NAMALWA (cell line): ENCODE measurements at regions not wholly inside any gene's neighbourhood (a gene's known extent, or its start where the extent isn't known, plus 50 kb on each side); places are given as distances from the start of the nearest gene placed in this dataset.
A peak's percentile ranks its signal among the peaks of the same experiment; 100 is the strongest.

Experiments
- DNase-seq: peaks from one replicate; pipeline ENCODE4 v3.0.0-alpha.2; 2015; ENCODE audit warnings: low spot score

DNA sequence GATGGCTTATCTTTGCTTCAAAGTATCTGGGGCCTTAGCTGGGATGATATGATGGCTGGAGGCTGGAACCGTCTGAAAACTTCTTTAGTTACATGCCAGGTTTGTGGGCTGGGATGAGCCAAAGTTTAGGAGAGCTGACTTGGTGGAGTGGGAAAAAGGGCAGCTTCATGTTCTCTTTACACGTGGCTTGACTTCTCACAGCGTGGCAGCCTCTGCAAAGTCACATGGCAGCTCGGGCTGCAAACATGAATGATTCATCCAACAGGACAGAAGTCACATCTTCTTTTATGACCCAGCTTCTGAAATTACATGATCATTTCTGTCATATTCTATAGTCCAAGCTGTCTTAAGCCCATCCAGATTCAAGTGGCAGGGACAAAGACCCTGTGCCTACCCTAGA is 176.0 kb downstream of the OLFM4 start:
- DNase-seq: no peak

DNA sequence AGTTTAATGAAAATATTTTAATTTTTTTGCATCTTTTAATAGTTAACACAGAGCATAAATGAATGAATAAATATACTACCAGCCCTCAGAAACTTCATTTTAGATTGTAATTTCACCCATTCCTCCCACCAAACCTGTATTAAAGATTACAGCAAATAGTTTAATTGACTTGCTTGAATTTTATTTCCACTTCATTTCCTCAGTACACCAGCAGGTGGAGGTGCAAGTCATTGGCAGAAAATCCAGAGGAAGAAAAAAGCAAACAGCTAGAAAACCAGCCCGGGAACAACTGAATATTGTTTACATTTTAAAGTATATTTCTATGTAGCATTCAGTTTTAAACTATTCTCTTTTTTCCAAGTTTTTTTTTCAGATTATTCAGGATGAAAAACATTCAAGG is 177.8 kb downstream of the OLFM4 start:
- peak; percentile 30 for DNase-seq

DNA sequence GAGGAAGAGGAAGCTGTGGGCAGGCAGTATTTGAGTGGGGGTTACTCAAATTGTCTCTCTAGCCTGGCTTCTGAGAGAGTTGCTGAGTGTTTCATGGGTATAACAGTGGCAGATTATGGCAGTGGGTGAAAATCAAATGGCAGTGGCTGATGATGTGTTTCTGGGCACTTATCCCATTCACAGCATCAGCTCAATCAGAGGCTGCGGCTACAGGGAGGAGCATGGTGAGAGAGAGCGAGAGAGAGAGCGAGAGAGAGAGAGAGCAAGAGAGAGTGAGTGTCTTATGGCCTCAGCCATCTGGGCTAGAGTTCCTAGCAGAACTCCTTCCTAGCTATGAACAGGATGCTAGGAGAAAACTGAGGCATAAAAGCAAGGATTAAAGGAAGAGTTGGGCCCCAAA is 178.9 kb downstream of the OLFM4 start:
- no peak for DNase-seq

DNA sequence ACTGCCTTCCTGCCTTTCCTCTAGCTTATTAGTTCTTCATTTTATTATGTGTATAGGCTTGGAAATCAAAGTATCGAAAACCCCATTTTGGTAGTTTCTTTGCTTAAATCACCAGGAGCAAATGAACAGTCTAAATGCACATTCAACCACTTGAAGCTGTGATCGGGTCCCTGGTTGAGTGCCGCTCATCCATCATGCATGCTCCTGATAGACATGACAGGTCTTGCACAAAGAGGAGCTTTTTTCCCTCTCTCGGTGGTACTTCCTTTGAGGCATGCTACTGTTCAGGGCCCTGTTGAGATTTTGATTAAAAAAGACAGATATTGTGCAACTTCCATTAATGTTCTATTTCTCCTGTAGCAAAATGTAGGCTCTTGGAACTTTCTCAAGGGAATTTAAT is 185.8 kb downstream of the OLFM4 start:
- DNase-seq: no peak

DNA sequence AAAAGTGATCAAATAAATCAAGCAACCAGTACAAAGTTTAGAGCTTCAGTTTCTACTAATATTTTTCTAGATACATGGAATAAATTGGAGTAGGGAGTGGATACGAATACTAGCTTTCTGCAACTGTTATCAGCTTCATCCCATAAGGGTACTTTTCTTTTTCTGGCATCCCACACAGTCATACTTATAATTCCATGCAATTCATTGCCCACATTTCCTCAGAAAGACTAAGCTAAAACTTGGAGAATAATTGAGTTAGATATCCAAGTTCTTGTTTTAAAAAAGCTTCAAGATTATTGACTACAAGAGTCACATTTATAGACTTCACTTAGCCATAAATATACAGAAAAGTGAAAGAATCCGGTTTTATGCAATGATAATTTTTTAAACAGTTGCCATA is 186.9 kb downstream of the OLFM4 start:
- no peak for DNase-seq

DNA sequence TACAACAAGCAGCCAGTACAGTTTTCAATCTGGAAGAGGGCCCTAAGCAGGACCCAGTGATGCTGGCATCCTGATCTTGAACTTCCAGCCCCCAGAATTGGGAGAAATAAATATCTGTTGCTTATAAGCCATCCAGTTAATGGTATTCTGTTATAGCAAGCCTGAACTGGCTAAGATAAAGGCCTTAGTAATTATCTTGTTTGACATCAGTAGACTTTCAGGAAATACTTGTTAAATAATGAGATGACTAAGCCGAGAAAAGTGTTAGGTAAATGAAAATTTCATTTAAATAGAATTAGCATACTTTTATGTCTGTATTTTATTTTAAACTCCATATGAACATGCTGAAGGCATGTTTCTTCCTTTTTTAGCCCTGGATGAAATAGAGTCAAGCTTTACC is 188.2 kb downstream of the OLFM4 start:
- DNase-seq: no peak

DNA sequence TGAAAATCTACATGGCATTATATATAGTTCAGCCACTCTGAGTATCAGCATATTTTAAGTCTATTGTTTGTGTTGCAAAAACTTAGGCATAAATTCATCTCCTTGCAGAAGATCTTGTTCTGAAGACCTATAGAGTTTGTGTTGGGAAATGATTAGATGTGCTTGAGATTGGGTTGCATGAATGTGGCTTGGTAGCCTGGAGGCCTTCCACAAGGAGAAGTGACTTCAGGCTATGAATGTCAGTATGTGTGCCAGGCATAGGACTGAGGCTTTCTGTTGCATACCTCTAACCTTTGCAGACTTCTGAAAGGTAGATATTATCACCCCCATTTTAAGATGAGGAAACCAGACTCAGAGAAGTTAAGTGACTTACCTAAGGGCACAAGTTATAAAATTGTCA is 188.6 kb downstream of the OLFM4 start:
- no peak for DNase-seq

DNA sequence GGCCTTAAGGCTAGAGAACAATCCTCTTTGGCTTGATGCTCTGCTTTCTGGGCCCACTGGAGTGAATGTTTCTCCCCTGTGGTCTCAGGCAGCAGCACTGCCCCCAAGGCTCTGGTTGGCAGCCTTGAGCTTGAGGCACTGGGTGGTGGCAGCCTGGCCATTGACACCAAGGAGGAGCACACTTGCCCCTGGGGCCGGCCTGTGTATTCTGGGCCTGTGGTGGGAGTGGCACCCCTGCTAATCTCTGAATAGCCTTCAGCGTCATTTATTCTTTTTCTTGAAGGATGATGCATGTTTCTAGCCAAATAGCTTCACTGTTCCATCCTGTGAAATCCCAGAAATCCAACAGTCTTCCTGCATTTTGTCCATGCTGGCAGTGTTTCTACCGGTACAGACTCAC is 191.4 kb downstream of the OLFM4 start:
- no peak for DNase-seq

DNA sequence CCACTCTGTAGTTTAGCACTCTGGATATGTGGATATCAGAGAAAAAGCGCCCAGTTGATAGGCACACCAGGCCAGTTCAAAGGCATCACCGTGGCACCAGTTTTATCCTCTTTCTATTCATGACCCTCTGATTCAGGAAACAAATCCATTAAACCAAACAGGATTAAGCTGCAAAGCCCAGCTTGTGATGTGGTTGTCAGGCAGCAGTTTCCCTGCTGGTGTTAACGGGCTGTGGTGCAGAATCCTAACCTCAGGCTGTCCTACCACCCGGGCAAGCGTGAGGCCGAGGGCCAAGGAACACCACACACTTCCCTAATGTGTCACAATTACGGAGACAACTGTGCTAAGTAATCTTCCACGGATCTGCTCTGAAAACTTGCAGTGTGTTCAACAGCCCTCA is 209.1 kb downstream of the OLFM4 start:
- no peak for DNase-seq

DNA sequence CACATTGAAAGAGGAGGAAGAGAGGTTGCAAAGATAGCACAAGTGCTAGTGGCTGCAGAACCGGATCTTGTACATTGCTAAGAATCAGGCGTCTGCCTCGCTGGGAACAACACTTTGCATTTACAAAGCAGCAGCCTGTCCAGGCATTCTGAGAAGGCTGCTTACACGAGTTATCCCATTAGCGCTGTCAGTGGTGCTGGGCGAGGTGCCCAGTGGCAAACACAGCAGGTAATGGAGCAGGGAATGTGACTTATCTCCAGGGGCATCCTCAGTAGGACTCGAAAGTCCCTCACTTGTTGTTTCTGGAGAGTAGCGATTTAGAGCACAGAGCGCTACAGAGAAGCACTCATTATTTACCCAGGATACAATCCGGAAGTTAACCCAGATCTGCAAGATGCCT is 209.6 kb downstream of the OLFM4 start:
- DNase-seq: no peak

DNA sequence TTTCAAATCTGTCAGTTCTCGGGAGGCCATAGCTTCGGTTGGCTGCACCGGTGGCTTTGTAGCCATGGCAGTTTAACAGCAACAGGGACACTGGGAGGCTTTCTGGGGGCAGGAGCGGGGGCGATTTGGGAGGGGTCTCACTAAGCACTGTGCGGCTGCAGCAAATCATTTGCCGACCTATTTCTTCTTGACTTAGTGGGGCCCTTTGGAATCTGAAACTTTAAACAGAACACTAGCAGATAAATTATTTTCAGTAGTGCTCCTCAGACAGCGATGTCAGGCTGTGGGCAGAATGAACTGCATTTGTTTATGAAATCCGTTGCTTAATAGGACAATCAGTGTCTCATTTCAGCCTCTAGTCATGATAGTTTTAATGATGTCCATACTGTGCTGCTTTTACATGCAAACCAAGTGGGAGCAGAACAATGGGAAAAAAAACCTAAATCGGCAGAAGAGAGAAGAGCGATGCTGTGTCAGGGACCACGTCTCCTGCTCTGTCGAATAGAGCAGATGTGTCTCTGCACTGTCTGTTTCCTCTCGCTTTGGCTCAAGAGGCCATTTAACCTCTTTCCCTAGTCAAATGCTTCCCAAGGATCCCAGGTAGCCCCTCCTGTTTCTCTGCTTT is 211.9 kb downstream of the OLFM4 start:
- no peak for DNase-seq

DNA sequence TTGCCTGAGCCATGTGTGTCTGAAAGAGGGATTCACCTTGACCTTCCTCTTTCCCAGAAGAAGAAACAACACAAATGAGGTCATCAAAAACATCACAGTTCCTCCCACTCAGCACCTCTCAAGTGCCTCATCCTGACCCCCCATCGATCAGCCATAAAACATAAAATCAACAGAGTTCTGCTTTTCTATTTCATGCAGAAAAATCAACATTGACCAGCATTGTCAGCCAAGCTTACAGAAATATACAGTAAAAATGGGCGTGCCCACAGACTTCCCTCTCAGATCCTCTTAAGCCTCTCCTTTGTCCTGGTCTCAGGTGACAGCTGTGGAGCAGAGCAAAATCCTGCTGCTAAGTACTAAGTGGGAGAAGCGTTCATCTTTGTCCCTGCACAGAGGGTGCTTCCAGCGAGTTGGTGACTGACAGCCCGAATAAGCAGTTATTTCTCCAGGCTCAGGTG is 213.3 kb downstream of the OLFM4 start:
- no peak for DNase-seq

DNA sequence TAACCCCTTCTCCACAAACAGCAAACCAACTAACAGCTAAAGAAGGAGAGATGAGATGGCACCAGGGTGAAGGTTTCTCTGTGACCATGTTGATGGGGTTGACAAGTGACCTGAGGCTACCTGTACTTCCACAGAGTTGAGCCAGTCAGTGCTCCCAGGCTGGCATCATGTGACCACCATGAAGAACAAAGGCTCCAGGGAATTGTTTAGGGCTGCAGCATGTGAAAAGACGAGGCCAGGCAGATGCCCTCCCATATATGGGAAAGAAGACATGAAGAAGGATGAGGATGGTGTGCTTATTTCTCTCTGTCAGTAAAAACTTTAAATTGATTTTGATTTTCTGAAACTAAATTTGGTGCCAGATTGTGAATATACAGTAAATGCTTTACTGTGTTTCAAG is 220.6 kb downstream of the OLFM4 start:
- DNase-seq: no peak

DNA sequence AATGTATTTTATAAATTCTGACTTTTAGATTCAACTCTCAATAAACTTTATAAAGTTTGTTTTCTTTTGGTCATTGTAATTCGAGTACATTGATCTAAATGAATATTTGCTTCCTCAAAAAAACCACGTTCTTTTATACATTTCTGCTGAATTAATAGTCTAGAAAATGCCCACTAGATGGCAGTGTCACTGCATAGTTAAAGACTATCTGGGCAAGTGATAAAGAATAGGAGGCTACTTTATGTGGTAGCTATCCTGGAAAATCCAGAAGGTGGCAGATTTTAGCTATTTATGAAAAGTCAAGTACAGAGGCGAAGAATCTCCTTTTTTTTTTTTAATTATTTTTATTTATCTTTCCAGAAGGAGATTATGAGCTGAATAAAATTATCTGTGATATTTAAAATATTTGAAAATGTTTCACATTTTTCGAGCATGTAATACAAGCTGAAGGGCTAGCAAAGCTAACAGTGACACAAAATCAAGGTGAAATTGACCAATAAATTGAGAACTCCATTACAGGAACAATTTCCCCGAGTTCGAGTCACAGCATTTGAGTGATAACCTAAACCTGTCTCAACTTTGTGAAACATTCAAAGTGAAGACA is 221.8 kb downstream of the OLFM4 start:
- peak; percentile 84 for DNase-seq

DNA sequence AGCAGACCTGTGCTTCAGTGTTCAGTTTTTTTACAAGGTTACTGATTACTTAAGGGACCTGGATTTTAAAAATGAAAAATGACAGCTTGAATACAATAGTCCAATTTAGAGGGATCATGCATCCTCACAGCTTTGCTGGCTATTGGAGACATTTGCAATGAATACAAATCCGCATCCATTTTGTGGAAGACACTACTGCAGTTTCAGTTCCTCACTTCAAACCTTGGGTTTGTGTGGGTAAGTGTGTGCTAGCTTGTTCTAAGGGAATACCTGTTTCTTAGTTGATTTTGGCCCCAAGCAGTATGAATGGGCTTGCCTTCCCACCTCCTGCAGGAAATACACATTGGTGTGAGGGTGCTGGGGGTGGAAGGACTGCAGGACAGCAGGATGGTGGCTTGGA is 222.4 kb downstream of the OLFM4 start:
- peak; percentile 3 for DNase-seq

DNA sequence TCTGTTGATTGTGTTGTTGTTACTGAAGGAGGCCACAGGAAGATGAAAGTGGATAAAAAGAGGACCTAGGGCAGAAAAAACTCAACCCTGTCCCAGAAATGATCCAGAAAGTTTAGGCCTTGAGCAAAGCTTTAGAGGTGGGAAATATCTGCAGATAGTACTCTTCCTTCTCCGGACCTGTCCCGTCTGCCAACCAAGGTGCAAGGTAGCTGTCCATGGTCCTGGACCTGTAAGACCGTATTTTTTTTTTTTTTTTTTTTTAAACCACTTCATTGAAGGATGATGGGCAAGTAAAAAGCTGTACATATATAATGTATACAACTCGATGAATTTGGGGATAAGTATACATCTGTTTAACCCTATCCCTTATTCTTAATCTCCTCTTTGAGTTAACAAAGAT is 225.9 kb downstream of the OLFM4 start:
- DNase-seq: no peak

DNA sequence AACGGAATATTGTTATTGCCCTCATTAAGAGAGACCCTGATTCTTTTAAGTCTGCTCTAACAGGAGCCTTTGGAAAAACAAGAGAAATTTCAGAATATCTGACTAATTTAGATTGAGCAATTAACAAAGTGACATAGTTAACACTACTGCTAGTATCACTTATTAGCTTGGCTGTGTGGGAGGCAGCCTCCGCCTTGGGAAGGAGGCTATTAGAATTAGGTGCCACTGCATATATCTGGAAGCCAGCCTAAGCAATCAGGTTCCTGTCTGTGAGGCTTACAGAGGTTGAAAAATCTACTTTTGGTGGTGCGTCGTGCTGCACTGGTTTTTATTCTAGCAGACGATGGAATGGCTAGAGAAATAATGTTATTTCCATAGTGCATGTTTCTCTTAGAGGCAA is 227.2 kb downstream of the OLFM4 start:
- DNase-seq: no peak

DNA sequence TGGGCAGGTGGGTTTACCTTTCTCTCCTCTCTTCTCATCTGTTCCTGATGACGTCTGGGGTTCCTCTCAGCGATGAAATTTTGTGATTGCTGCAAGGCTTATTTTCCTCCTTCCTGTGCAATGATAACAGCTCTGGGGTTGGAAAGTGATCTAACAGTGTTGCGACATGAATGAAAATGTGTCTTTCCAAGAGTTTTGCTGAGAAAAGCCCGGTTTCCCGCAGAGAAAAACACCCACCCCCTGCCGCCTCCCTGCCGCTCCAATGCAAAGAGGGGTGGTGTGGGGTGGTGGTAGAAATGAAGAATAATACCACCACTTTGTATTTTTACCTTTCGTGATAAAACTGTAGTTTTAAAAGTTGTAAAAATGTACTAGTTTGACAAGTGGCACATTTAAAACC is 232.0 kb downstream of the OLFM4 start:
- DNase-seq: no peak

DNA sequence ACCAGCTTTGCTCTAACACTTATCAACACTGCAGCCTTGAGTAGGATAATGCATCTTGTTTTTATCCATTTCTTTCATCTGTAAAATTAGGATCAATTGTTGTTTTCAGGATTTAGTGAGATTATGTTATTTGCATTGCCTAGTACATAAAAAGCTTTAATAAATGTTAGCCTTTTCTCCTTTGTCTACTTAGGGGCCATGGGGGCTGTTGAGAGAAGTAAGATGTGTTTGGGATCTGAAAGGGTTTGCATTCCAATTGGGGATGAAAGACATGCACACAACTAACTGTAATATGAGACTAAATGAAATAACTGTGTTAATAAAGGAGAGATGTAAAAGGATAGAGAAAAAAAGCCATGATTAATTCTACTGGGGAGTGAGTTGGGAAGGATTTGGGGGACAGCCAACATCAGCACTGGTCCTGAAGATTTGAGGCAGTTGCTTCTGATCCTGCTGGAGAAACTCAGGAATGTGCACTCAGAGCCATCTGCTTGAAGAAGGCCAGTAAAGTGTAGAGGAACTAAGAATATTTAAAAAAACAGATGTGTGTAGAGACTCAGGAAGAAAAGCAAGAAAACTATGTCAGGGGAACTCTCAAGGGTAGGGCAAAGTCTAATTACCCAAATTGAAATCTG is 236.3 kb downstream of the OLFM4 start:
- no peak for DNase-seq

DNA sequence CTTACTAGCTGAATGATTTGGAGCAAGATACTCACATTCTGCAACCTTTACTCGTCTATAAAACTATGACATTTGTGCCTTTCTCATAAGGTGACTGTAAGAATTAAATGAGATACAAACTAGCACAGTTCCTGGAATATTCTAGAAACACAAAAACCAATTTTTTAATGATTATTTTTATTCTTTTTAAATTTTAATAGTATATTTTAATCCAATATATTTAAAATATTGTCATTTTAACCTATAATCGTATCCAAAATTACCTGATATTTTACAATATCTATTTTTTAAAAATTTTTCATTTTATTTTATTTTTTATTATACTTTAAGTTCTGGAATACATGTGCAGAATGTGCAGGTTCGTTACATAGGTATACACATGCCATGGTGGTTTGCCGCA is 238.1 kb downstream of the OLFM4 start:
- DNase-seq: no peak

DNA sequence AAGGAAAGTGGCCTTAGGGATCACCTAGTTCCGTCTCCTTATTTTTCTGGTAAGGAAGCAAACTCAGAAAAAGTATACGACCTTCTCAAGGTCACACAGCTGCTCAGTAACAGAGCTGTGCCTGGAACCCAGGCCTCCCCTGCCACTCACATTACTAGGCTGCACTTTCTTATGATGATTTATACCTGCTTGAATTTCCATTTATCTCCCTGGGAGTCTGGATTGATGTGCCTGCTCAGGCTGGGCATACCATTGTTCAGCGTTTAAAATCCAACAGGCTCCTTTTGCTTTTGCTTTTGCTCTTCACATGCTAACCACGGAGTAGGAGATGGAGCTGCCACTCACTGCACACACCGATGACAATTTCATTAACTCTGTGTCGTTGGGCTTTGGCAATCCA is 241.0 kb downstream of the OLFM4 start:
- no peak for DNase-seq

DNA sequence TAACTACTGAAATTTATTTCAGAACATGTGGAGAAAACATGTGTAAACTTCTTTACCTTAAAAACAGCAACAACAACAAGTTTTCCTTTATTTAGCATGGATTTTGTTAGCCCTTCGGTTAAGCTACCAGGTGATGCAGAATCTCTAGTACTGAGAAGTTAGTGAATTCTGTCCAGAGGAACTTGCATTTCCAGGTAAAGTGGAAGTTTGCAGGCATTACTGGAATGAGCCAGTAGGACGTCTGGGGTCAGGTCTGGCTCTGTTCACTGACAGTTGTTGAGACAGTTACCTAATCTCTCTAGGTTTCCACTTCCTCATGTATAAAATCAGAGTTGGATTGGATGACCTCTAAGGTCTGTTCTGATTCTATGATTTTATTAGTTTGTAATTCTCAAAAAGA is 244.3 kb downstream of the OLFM4 start:
- DNase-seq: no peak

DNA sequence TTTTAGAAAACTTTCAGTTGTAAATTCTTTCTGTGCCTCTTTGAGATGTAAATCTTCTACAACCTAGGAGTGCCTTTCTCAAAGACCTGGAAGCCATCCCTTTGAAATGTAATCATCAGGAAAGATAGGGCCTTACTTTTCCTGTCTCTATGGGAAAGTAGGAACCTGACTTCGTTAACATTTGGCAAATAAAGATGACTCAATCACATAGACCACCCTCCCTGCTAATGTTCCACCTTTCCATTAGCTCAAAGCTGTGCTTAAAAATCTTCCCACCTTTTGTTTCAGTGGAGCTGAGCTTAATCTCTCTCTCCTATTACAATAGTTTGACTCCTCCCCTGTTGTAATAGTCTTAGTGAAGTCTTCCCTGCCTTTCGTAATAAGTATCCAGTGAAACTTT is 247.7 kb downstream of the OLFM4 start:
- no peak for DNase-seq

DNA sequence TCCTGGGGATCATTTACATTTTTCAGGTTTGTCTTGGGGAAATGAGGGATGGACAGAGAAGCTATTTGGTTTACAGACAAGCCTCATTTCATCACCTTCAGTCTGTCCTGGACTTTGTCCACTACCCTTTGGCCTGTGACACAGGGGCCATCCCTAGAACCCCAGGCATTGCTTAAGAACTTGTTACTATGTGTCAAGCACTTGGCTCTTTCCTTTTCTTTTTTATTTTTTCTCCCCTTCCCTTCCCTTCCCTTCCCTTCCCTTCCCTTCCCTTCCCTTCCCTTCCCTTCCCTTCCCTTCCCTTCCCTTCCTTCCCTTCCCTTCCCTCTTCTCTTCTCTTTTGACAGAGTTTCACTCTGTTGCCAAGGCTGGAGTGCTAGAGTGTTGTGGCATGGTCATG is 253.1 kb downstream of the OLFM4 start:
- no peak for DNase-seq
